ENCODE measurements at regions not wholly inside any gene's neighbourhood (a gene's known extent, or its start where the extent isn't known, plus 50 kb on each side); places are given as distances from the start of the nearest gene placed in this dataset.

DNA sequence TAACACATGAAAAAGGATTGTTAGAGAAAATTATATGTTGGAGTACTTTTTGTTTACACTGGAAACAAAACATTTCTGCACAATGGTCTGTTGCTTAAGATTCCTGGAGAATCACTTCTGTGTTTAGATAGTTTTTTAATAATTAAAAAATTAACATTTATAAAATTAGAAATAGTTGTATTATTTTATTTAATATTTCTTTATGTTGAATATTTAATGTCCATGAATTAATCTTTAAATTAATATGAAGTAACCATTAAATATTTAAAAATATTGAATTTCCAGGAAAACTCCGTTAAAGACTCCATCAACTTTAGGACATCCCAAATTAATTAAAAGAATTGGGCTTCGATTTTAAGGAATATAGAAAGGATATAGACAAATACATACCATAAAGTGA, 797.1 kb upstream of the GALNTL6 start:
- H3K36me3 ChIP-seq (ENCODE audit: control insufficient read depth, insufficient read depth, low read length) = no peaks in the 10 kb centered on the region
- FAIRE-seq (no peak), DNase-seq (ENCODE audit: low read depth) (no peak)
- H3K4me3 ChIP-seq (ENCODE audit: low read depth, low read length) = no peak overlapping the region
- H3K27me3 ChIP-seq (ENCODE audit: control insufficient read depth, insufficient read depth, low read length) = no peaks in the 10 kb centered on the region
- TF ChIP-seq, protein P1, sequence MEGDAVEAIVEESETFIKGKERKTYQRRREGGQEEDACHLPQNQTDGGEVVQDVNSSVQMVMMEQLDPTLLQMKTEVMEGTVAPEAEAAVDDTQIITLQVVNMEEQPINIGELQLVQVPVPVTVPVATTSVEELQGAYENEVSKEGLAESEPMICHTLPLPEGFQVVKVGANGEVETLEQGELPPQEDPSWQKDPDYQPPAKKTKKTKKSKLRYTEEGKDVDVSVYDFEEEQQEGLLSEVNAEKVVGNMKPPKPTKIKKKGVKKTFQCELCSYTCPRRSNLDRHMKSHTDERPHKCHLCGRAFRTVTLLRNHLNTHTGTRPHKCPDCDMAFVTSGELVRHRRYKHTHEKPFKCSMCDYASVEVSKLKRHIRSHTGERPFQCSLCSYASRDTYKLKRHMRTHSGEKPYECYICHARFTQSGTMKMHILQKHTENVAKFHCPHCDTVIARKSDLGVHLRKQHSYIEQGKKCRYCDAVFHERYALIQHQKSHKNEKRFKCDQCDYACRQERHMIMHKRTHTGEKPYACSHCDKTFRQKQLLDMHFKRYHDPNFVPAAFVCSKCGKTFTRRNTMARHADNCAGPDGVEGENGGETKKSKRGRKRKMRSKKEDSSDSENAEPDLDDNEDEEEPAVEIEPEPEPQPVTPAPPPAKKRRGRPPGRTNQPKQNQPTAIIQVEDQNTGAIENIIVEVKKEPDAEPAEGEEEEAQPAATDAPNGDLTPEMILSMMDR (IDR thresholded peaks at IDR 0.05; ENCODE audit: insufficient read depth, low read length, severe bottlenecking) = no peak

DNA sequence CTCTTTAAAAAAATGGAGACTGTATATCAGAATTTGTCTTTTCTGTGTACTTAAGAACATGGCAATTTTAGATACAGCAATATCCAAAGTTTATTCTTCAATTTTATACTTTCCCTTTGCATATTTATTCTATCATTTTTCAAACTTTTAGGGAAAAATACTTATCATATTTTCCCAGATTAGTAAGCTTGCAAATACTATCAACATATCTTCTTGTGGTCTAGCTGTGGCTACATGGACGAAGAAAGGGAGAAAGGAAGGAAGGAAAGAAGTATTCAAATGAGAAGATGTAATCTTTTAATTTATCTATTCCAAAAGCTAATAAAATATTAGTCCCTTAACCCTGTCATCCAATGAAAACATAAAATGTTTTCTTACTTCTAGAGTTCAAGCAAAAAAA, 797.8 kb upstream of the GALNTL6 start:
- no peaks in the 10 kb centered on the region for H3K27me3 ChIP-seq (ENCODE audit: control insufficient read depth, insufficient read depth, low read length)
- FAIRE-seq = no peak
- TF ChIP-seq, protein P1 (IDR thresholded peaks at IDR 0.05; ENCODE audit: insufficient read depth, low read length, severe bottlenecking) = no peak

DNA sequence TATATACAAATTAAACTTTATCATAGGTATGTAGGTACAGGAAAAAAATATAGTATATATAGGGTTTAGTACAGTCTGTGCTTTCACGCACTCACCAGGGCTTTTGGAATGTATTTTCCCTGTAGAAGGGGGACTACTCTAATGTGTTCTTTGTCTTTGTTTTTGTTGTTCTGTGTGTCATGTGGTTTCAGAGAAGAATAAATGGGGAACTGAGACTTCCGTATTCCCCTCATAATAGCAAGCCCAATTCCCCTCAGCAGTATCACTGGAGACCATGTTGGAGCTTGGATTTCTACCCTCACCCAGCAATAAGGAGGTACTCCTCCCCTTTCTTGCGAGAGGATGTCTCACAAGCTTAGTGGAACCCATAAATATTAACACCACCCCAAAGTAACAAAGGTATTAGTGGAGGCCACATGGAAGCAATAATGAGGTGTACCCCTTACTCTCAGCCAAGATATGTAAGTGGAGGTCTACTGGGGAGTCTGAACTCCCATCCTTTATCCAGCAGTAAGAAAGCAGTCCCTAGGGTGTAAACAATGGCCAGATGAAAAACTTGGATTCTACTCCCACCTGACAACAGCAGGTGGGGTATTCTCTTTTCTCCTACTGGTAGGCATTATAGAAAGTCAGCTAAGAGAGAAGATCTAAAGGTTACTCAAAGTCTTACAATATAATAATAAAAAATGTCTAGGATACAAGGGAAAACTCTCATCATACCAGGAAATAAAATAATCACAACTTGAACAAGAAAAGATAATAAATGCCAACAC, 805.4 kb upstream of the GALNTL6 start:
- Histone ChIP-seq H3K27me3 (ENCODE audit: control insufficient read depth, insufficient read depth, low read length) (no peaks in the 10 kb centered on the region), H3K4me3 (ENCODE audit: low read depth, low read length) (no peak overlapping the region), H3K36me3 (ENCODE audit: control insufficient read depth, insufficient read depth, low read length) (no peaks in the 10 kb centered on the region)
- no peak for FAIRE-seq
- TF ChIP-seq, protein P1 (IDR thresholded peaks at IDR 0.05; ENCODE audit: insufficient read depth, low read length, severe bottlenecking) = no peak
- DNase-seq (ENCODE audit: low read depth) = no peak

More for the DNA sequence above, 797.8 kb upstream of the GALNTL6 start:
- no peaks in the 10 kb centered on the region for H3K36me3 ChIP-seq (ENCODE audit: control insufficient read depth, insufficient read depth, low read length)
- no peak for DNase-seq (ENCODE audit: low read depth)
- H3K4me3 ChIP-seq (ENCODE audit: low read depth, low read length) = no peak overlapping the region

DNA sequence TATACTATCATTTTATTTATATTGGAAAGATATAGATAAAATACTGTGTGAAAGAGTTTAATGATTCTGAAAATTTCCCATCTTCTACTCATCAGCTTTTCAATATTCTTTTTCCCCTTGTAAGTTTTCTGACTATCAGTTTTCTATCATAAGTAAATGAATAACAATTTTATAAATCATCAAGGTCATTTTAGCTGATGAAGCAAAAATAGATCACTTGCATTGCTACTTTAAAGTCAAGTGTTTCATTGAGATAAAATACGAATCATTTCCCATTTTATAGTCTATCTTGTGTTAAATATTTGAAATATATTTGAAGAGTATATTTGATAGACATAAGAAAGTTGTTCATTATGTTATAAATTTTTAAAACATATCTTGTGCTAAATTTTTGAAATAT, 811.0 kb upstream of the GALNTL6 start:
- no peak for DNase-seq (ENCODE audit: low read depth)
- no peak for FAIRE-seq
- TF ChIP-seq, protein P1 (IDR thresholded peaks at IDR 0.05; ENCODE audit: insufficient read depth, low read length, severe bottlenecking) = no peak
- Histone ChIP-seq H3K27me3 (ENCODE audit: control insufficient read depth, insufficient read depth, low read length) (no peaks in the 10 kb centered on the region), H3K36me3 (ENCODE audit: control insufficient read depth, insufficient read depth, low read length) (no peaks in the 10 kb centered on the region), H3K4me3 (ENCODE audit: low read depth, low read length) (no peak overlapping the region)

DNA sequence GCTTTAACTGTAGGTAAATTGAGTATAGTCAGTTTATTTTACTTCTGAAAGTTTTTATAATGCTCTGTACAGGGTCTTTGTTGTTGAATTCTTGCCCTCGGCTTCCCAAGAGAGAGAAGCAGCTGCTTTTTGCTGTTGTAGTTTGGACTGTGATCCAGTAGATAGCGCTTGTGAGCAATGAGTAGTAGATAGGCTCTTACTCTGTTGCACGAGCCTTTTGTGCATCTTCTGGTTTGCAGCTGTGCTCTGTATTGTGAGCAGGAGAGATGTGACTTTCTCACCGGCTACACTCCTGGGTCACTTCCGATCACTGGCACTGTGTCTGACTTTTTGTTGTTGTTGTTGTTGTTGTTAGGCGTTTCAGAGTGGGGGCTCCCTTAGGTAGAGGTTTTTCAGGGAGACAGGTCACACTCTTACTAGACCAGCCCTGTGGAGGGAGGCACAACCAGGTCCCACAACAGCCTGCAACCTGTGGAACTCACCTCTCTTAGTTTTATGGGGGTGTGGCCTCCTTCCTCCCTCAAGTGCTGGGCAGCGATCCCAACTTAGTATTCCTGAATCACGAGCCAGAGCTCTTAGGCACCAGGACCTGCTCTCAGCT, 822.1 kb upstream of the GALNTL6 start:
- DNase-seq (ENCODE audit: low read depth) = peak; percentile 7
- H3K4me3 ChIP-seq (ENCODE audit: low read depth, low read length) = no peak overlapping the region
- H3K36me3 ChIP-seq (ENCODE audit: control insufficient read depth, insufficient read depth, low read length) = no peaks in the 10 kb centered on the region
- H3K27me3 ChIP-seq (ENCODE audit: control insufficient read depth, insufficient read depth, low read length) = no peaks in the 10 kb centered on the region
- TF ChIP-seq, protein P1 (IDR thresholded peaks at IDR 0.05; ENCODE audit: insufficient read depth, low read length, severe bottlenecking) = peak; percentile 28
- no peak for FAIRE-seq

Data from bronchial epithelial cell (primary cell).